ENCODE measurements at regions not wholly inside any gene's neighbourhood (a gene's known extent, or its start where the extent isn't known, plus 50 kb on each side); places are given as distances from the start of the nearest gene placed in this dataset.

DNA sequence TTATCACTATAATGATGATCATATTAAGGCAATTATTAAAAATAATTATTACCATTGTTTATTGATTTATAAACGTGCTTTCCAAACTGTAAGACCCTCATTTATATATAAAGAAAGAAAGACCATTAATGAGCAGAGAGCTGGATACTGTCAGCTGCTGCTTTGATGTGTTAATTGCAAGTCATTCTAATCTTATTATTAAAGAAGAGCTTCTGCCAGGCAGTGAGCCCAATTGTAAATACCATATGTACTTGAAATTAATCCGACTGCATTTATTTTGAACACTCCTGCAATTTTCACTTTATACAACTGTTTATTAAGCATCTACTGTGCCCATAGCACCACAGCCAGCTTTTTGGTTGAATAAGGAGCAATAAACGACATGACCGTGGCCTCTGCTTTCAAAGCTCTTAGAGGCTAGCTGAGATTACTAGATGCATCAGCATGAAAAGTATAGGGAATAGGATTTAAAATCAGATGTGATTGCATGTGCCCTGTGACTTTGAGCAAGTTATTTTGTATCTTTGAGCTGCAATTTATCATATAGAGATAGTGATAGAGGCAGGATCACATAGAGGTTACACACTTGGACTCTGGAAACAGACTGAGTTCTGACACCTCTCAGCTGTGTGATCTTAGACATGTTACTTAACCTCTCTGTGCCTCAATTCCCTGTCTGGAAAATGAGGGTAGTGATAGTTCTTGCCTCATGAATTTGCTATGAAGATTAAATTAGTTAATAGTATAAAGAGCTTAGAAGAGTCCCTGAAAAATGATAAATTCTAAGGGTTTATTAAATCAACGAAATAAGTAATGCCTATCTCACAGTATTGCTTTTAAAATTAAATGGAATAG is 83.4 kb downstream of the MYCN start:
- no peak for FAIRE-seq

- no peak for FAIRE-seq
These were observed 82.3 kb downstream of the MYCN start for GRCh38 chr2:16022548-16023240.

GRCh38 chr2:16021611-16022363 is 81.4 kb downstream of the MYCN start:
- no peak for FAIRE-seq

- FAIRE-seq = no peak
These were observed 80.1 kb downstream of the MYCN start for GRCh38 chr2:16020389-16021008.

- FAIRE-seq = no peak
These were observed 79.4 kb downstream of the MYCN start for GRCh38 chr2:16019617-16020351.

GRCh38 chr2:16019060-16019480 is 78.7 kb downstream of the MYCN start:
- no peak for FAIRE-seq

DNA sequence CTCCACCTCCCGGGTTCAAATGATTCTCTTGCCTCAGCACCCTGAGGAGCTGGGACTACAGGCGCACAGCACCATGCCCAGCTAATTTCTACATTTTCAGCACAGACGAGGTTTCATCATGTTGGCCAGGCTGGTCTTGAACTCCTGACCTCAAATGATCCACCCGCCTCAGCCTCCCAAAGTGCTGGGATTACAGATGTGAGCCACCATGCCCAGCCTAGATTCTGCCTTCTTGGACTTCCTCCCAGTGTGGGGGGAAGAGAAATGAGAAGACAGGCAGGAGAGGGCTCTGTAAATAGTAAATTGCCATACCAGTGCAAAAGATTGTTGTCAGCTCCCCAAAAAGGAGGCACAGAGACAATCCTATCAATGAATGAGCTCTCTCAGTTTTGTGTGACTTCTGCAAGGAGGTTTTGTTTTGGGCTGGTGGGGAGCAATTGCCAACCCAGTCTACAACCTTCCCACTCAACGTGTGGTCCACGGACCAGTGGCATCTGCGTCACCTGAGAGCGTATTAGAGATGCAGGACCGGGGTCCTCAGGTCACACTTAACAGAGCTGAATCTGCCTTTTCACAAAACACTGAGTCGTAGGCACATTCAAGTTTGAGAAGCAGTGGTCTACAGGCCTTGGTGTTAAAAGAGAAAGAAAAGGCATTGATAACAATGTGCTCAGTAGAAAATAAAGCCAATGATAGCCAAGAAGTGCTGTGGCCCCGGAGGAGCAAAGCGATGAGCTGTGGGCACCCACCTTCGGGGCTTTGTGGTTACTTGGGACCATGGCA is 78.1 kb downstream of the MYCN start:
- no peak for FAIRE-seq

DNA sequence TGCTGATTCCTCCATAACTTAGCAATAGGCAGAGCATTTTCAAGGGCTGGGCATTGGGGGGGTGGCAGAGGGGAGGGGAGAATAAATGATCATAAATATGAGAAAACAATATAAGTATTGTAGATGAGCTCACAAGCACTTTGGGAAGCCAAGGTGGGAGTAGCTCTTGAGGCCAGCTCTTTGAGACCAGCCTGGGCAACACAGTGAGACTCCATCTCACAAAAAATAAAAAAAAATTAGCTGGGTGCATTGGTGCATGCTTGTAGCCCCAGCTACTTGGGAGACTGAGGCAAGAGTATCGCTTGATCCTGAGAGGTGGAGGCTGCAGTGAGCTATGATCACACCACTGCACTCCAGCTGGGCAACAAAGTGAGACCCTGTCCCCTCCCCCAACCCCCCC is 75.9 kb downstream of the MYCN start:
- FAIRE-seq = no peak

GRCh38 chr2:16015903-16016265 is 75.5 kb downstream of the MYCN start:
- FAIRE-seq = no peak

DNA sequence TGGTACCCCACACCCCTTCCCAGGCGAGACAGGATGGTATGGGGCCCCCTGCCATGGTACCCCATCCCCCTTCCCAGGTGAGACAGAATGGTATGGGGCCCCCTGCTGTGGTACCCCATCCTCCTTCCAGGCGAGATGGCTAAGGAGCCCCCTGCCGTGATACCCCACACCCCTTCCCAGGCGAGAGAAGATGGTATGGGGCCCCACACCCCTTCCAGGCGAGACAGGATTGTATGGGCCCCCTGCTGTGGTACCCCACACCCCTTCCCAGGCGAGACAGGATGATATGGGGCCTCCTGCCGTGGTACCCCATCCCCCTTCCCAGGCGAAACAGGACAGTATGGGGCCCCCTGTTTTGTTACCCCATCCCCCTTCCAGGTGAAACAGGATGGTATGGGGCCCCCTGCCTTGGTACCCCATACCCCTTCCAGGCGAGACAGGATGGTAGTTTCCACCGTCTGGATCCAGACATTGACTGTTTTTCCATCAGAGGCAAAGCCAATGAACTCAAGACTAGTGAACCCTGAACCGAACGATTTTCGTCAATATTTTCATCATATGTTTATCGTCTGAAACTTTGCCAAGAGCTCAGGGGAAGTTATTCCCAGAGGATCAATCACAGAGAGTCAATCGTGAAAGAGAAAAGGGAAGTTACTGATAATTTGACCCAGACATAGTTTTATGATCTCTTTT is 75.0 kb downstream of the MYCN start:
- no peak for FAIRE-seq

DNA sequence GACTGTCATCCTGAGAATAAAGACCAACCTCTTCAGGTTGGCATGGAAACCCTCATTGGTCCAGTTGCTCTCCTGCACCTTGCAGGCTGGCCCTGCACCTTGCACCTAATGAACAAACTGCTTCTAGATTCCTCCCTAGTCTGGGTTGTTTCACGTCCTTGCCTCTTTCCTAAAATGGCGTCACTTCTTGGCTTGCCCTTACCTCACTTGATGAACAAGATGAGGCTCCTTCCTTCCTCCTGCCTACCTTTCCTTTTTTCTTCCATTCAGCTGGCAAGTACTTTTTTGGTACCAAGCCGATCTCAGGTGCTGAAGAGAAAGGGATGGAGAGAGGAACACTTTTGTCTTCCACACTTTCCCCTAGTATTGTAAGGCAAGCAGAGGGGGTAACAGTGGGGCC is 74.5 kb downstream of the MYCN start:
- no peak for FAIRE-seq

GRCh38 chr2:16014041-16014787 is 73.9 kb downstream of the MYCN start:
- FAIRE-seq = no peak

DNA sequence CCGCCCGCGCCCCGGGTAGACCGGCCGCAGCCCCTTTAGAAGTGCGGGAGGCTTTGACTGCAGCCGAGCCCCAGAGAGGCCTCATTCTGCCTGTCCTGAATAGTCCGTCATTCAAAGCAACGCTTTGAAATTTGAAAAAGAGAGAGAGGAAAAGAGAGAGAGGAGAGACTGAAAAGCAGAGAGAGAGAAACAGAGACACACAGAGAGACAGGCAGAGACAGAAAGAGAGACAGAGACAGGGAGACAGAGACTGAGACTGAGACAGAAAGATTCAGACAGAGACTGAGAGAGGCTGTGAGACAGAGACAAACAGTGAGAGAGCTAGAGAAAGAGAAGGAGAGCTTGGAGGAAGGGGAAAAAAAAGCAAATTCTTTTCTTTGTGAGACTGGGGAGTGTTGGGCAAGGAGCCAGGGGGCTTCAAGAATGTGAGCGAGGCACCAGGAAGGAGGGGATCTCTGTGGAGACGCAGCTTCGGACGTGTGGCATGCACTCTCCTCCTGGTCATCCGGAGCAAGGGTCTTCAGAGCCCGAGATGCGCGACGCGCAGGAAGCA is 73.1 kb downstream of the MYCN start:
- FAIRE-seq = no peak

GRCh38 chr2:16012626-16013358 is 72.4 kb downstream of the MYCN start:
- FAIRE-seq = no peak

GRCh38 chr2:16012029-16012596 is 71.8 kb downstream of the MYCN start:
- no peak for FAIRE-seq

DNA sequence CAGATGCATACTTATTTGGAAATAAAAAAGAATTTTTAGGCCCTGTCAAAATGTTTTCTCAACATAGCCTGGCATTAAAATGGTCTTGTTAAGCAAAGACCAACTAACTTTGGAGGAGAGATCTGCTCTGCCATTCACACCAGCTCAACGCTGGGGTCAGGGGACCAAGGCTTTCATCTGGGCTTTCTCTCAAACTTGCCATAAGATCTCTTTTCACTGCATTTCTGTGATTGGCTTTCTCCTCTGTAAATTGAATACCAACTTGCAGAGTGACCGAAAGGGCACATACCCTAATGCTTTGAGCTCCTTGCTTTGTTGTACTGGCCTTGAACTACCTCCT is 71.2 kb downstream of the MYCN start:
- no peak for FAIRE-seq

DNA sequence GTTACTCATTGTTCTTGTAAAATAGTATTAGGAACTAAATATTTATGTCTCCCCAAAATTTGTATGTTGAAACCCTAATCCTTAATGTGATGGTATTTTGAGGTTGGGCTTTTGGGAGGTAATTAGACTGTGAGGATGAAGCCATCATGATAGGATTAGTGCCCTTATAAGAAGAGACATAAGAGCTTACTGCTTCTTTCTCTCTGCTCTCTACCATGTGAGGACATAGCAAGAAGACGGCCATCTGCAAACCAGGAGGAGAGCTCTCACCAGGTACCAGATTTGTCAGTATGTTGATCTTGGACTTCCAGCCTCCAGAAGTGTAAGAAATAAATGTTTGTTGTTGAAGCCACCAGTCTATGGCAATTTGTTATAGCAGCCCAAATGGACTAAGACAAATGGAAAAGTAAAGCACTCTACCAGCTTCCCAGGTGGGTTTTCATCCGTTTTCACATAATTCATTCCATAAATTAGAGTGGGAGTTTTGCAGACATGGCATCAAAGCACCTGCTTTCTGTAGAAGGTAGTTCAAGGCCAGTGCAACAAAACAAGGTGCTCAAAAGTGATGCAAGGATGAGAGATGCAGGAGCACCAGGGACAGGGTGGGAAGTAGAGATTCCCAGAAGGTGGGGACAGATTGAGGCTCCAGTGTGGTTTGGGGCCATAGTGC is 70.7 kb downstream of the MYCN start:
- FAIRE-seq = no peak

DNA sequence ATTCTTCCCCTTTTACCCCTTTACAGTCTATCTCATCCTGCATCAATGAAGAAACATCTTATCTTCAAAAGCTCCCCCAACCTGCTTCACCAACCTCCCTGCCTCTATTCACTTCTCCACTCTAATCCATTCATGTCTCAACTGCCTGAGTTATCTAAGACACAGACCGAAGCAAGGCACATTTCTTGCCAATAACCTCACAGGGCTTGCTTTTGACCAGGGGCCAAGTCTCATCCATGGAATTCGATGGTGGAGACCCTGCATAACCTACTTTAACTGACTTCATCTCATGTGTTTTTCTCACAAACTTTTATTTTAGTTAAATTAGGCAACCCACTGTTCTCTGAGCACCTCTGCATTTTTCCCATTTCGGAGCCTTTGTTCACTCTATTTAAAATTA is 69.7 kb downstream of the MYCN start:
- no peak for FAIRE-seq
